ENCODE measurements at regions not wholly inside any gene's neighbourhood (a gene's known extent, or its start where the extent isn't known, plus 50 kb on each side); places are given as distances from the start of the nearest gene placed in this dataset.

GRCh38 chr4:1462009-1462767 is 55.9 kb upstream of the NKX1-1 start:
- in situ Hi-C loops (cut with MboI; ENCODE audit: low pct_unique_long_range_greater_than_20kb in 2 of 9, low sequenced_read_pairs in 9 of 9, unreplicated experiment in 9 of 9) = no loop called here
- WGBS, 10 experiments = 40 to 100% (median 93%) methylated on average over 1 to 3 of the region's 31 CpGs; no CpG with 5 or more reads in 7 of the 10 experiments
- H3K27ac ChIP-seq = peak overlapping the region in 1 of 2 donors; percentile 76
- peaks cover 33 to 51% of the 10 kb centered on the region in 2 donors for H3K4me1 ChIP-seq (replicated peaks in 1 of 2)
- no peak overlapping the region for H3K4me3 ChIP-seq
- ATAC-seq (replicated peaks in 6 of 8) = peak in 5 of 8 experiments; percentile 1 to 46 (median 16)

GRCh38 chr4:1460967-1461868 is 55.0 kb upstream of the NKX1-1 start:
- Histone ChIP-seq H3K27ac (no peak overlapping the region), H3K4me1 (replicated peaks in 1 of 2) (peaks cover 25 to 44% of the 10 kb centered on the region in 2 donors), H3K4me3 (no peak overlapping the region)
- ATAC-seq (replicated peaks in 6 of 8) = peak in 1 of 8 experiments; percentile 19
- WGBS, 10 experiments = 20 to 94% (median 79%) methylated on average over 1 to 5 of the region's 19 CpGs; no CpG with 5 or more reads in 2 of the 10 experiments
- in situ Hi-C loops (cut with MboI; ENCODE audit: low pct_unique_long_range_greater_than_20kb in 2 of 9, low sequenced_read_pairs in 9 of 9, unreplicated experiment in 9 of 9) = no loop called here

GRCh38 chr4:1459722-1460511 is 53.7 kb upstream of the NKX1-1 start:
- ATAC-seq (replicated peaks in 6 of 8) = no peak
- Histone ChIP-seq H3K4me1 (replicated peaks in 1 of 2) (peaks cover 25 to 41% of the 10 kb centered on the region in 2 donors), H3K27ac (no peak overlapping the region), H3K4me3 (no peak overlapping the region)
- WGBS, 10 experiments = 10 to 89% methylated on average over 2 to 5 of the region's 26 CpGs; no CpG with 5 or more reads in 8 of the 10 experiments
- in situ Hi-C loops (cut with MboI; ENCODE audit: low pct_unique_long_range_greater_than_20kb in 2 of 9, low sequenced_read_pairs in 9 of 9, unreplicated experiment in 9 of 9) = no loop called here

GRCh38 chr4:1459081-1459721 is 53.0 kb upstream of the NKX1-1 start:
- no peak for ATAC-seq (replicated peaks in 6 of 8)
- 0 to 38% (median 28%) methylated on average over 1 to 8 of the region's 16 CpGs; no CpG with 5 or more reads in 6 of the 10 experiments for WGBS, 10 experiments
- H3K4me1 ChIP-seq (replicated peaks in 1 of 2) = peaks cover 25 to 38% of the 10 kb centered on the region in 2 donors
- in situ Hi-C loops (cut with MboI; ENCODE audit: low pct_unique_long_range_greater_than_20kb in 2 of 9, low sequenced_read_pairs in 9 of 9, unreplicated experiment in 9 of 9) = no loop called here
- H3K27ac ChIP-seq = no peak overlapping the region
- H3K4me3 ChIP-seq = no peak overlapping the region

- peaks cover 22 to 31% of the 10 kb centered on the region in 2 donors for H3K4me1 ChIP-seq (replicated peaks in 1 of 2)
- in situ Hi-C loops (cut with MboI; ENCODE audit: low pct_unique_long_range_greater_than_20kb in 2 of 9, low sequenced_read_pairs in 9 of 9, unreplicated experiment in 9 of 9) = no loop called here
- H3K4me3 ChIP-seq = no peak overlapping the region
- H3K27ac ChIP-seq = no peak overlapping the region
- no peak for ATAC-seq (replicated peaks in 6 of 8)
- WGBS, 10 experiments = 25 to 52% (median 43%) methylated on average over 1 to 2 of the region's 3 CpGs; no CpG with 5 or more reads in 6 of the 10 experiments
These were observed 52.3 kb upstream of the NKX1-1 start for GRCh38 chr4:1458581-1458980.

All from motor neuron (in vitro differentiated cells).